Epithelial cell of esophagus (primary cell): ENCODE measurements at regions not wholly inside any gene's neighbourhood (a gene's known extent, or its start where the extent isn't known, plus 50 kb on each side); places are given as distances from the start of the nearest gene placed in this dataset.

Experiments used
- DNase-seq: peaks from one replicate; pipeline ENCODE4 v3.0.0; 2010; ENCODE audit warnings: low read depth
- H3K4me3 ChIP-seq: 2 replicates; pipeline ENCODE4 v1.5.1; 2011; ENCODE audit warnings: mild to moderate bottlenecking, low read length, control low read depth
- CTCF ChIP-seq: IDR thresholded peaks from 2 replicates; pipeline ENCODE4 v1.5.1; 2011; ENCODE audit warnings: low read depth, mild to moderate bottlenecking, low read length, control low read depth, inconsistent platforms; ENCODE audit not compliant: insufficient read depth; ENCODE audit errors: missing control alignments

DNA sequence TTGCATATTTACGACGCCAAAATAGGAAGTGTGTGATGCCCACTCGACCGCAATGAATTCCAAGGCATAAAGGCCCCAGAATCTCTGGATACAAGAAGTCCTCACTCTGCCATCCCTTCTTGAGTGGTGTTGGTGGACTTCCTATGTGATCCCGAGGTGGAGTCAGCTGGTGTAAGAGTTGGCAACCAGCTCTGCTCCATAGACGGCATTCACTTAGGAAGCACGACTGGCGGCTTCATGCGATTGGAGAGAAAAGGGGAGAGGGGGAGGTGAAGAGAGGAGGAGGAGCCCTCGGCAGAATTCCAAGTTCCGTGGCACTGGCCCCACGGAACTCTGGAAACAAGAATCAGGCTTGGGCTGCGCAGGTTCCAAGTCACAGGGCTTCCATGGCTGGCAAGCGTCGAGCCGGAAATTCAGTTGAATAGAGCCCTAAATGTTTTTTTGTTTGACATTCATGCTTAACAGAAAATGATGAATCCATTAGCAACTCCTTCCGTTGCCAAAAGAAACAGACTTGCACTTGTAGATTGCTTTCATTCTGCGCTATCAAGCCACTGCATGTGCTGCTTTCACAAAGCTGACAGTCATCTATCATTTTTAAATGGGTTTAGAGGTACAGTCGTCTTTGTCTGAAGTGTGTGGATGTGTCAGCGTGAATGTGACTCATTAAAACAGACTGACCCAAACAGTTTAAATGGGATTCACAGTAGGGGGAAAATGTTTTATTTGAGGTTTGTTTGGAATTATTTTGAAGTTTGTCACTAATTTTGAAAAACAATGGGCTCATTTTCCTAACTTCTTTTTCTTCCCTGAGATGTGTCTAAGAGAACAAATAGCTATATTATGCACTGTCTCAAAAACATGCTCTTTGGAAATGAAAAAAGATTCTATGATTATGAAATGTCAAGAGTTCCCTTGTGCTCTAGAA, 428.3 kb upstream of the ATP11B start:
- peak overlapping the region; percentile 19 for H3K4me3 ChIP-seq
- peak; percentile 95 for DNase-seq

GRCh38 chr3:182366746-182367145, 426.6 kb upstream of the ATP11B start:
- TF ChIP-seq CTCF = no peak
- H3K4me3 ChIP-seq = no peak overlapping the region
- DNase-seq = no peak

More for the DNA sequence above, 428.3 kb upstream of the ATP11B start:
- TF ChIP-seq CTCF = no peak

- TF ChIP-seq CTCF = no peak
- no peak for DNase-seq
- no peak overlapping the region for H3K4me3 ChIP-seq
Observed at GRCh38 chr3:182369861-182370260, 423.4 kb upstream of the ATP11B start.

- H3K4me3 ChIP-seq = no peak overlapping the region
- no peak for TF ChIP-seq CTCF
- DNase-seq = peak; percentile 73
Observed at GRCh38 chr3:182370949-182371348, 422.4 kb upstream of the ATP11B start.

- TF ChIP-seq CTCF = no peak
- no peak for DNase-seq
- no peak overlapping the region for H3K4me3 ChIP-seq
Observed at GRCh38 chr3:182375916-182376315, 417.4 kb upstream of the ATP11B start.

DNA sequence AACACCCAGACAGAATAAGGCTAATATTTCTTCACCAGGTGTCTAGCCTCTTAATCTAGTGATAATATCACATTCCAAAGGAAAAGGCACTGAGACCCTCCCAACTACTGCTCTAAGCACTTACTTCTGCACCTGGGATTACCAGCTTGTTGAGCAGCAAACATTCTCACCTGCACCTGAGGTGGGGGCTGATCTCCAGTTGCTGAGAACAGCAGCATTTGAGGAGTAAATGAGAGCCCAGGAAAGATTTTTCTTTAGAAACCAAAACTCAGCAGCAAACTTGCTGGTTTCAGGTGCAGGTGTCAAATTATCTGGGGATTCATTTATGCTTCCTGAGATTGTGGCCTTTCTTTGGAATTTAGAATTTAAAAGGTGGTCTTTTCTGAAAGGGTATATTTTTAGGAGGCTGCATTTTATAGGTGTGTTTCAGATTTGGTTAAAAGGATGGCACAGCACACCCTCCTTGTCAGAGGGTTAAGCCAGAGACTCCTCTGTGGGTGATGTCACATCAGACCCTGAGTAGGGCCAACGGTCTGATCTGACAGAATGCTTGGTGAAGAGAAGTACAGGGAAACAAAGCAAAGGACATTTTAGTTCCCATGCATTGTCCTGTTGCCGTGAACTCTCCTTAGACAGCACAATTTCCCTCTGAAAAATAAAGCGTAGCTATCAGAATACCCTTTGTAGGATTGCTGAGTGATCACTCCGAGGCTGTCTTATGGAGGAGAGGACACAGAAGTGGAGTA, 411.0 kb upstream of the ATP11B start:
- no peak overlapping the region for H3K4me3 ChIP-seq
- DNase-seq = no peak
- no peak for TF ChIP-seq CTCF

DNA sequence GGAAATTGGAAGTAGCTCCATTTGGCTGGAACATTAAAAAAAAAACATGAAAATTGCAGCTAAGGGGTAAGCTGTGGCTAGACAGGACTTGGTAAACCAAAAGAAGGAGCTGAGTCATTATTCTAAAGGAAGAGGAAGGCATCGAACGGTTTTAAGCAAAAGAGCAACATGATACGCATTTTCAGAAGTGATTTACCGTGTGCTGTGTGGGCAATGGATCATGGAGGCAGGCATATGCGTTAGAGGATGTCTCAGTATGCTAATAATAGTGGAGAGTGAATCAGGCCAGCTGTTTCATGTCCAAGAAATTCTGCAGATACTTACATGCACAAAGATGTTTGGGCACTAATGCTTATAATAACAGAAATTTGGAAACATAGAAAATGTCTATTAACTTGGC, 409.1 kb upstream of the ATP11B start:
- DNase-seq = peak; percentile 86
- TF ChIP-seq CTCF = no peak
- H3K4me3 ChIP-seq = no peak overlapping the region
